Stimulated activated CD4-positive, alpha-beta T cell treated with anti-CD3 and anti-CD28 coated beads, TNF-alpha, amount 100 ng/mL, for 48 hours (primary cell): ENCODE measurements at regions not wholly inside any gene's neighbourhood (a gene's known extent, or its start where the extent isn't known, plus 50 kb on each side); places are given as distances from the start of the nearest gene placed in this dataset.

Experiments
- DNase-seq, 3 donors: peaks; one replicate each; pipeline ENCODE4 v3.0.0-alpha.2; 2020; ENCODE audit warnings: low read depth in 3 of 3

- no peak for DNase-seq
These were observed 189.0 kb upstream of the CDKN3 start for GRCh38 chr14:54207476-54208462.

- DNase-seq: no peak
These were observed 188.1 kb upstream of the CDKN3 start for GRCh38 chr14:54208751-54209150.

GRCh38 chr14:54209511-54210250 lies 187.1 kb upstream of the CDKN3 start:
- DNase-seq: no peak

GRCh38 chr14:54211551-54212308 lies 185.1 kb upstream of the CDKN3 start:
- no peak for DNase-seq

- DNase-seq: no peak
These were observed 183.3 kb upstream of the CDKN3 start for GRCh38 chr14:54213536-54213935.

- no peak for DNase-seq
These were observed 180.0 kb upstream of the CDKN3 start for GRCh38 chr14:54216827-54217226.

GRCh38 chr14:54219261-54220070 lies 177.3 kb upstream of the CDKN3 start:
- no peak for DNase-seq

- no peak for DNase-seq
These were observed 176.6 kb upstream of the CDKN3 start for GRCh38 chr14:54220071-54220703.

- DNase-seq: no peak
These were observed 175.9 kb upstream of the CDKN3 start for GRCh38 chr14:54220704-54221431.

GRCh38 chr14:54221432-54221803 lies 175.4 kb upstream of the CDKN3 start:
- DNase-seq: no peak

- DNase-seq: no peak
These were observed 174.8 kb upstream of the CDKN3 start for GRCh38 chr14:54221971-54222370.

- no peak for DNase-seq
These were observed 172.9 kb upstream of the CDKN3 start for GRCh38 chr14:54223831-54224402.

GRCh38 chr14:54225457-54226060 lies 171.2 kb upstream of the CDKN3 start:
- no peak for DNase-seq

GRCh38 chr14:54226103-54226502 lies 170.7 kb upstream of the CDKN3 start:
- no peak for DNase-seq

GRCh38 chr14:54226558-54226957 lies 170.2 kb upstream of the CDKN3 start:
- no peak for DNase-seq

- DNase-seq: no peak
These were observed 167.7 kb upstream of the CDKN3 start for GRCh38 chr14:54229136-54229535.

GRCh38 chr14:54230645-54231044 lies 166.2 kb upstream of the CDKN3 start:
- DNase-seq: no peak

GRCh38 chr14:54232735-54233134 lies 164.1 kb upstream of the CDKN3 start:
- no peak for DNase-seq

- no peak for DNase-seq
These were observed 155.3 kb upstream of the CDKN3 start for GRCh38 chr14:54241517-54241916.
